Esophagus mucosa (tissue), 1 donor: ENCODE measurements at regions not wholly inside any gene's neighbourhood (a gene's known extent, or its start where the extent isn't known, plus 50 kb on each side); places are given as distances from the start of the nearest gene placed in this dataset.
"Not testable (repeated sequence)": the region's sequence is repeated elsewhere in the genome, so short reads cannot be mapped to it uniquely, and the experiment has no call there.

ENCODE experiments used
- ATAC-seq: fragments of 200-7000 bp; cut with Tn5 transposase; one replicate; pipeline ENCODE4 v1.9.1; 2020
- donor health status: DM: yes; HTN: yes; CAD: no.

DNA sequence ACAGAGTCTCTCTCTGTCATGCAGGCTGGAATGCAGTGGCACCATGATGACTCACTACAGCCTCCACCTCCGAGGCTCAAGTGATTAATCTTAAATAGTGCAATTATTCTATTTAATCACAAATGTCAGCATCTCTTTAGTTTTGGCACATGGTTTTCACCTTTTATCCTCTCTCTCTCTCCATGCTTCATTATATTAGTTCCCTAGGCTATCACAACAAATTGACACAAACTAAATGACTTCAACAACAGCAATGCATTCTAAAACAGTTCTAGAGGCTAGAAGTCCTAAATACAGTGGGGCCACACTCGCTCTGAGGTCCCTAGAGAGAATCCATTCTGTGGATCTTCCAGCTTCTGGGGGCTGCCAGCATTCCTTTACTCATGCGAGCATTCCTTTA is 178.2 kb upstream of the ZNG1F start:
- ATAC-seq: not testable (repeated sequence)

DNA sequence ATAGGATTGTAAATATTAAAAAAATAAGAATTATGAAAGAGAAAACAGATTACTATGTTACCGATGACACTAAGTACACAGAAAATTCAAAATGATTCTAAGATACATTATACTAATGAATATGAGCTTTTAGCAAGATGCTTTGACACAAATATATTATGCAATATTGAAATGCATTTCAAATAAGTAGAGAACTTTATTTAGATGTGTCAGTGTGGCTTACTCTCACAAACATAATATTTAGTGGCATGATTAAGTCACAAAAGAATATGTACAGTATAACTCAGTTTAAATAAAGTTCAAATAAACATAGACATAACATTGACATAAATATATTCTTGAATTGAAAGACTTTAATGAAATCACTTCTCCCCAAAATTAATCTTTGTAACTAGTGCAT is 172.7 kb upstream of the ZNG1F start:
- not testable (repeated sequence) for ATAC-seq

DNA sequence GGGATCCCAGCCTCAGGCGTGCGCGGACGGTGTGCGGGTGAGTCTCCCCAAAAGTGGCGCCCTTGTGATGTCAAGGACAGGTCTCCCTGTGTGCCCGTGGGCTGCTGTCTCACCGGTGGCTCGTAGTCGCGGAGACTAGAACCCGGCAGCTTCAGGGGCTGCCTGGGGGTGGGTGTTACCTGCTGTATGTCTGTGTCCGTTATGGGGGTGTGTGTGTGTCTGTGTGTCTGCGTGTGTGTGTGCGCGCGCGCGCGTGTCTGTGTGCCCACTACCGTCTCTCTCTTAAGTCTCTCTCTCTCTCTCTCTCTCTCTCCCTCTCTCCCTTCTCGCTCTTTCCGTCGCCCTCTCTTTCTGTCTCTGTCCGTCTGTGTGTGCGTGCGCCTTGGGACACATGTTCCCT is 170.0 kb upstream of the ZNG1F start:
- not testable (repeated sequence) for ATAC-seq

DNA sequence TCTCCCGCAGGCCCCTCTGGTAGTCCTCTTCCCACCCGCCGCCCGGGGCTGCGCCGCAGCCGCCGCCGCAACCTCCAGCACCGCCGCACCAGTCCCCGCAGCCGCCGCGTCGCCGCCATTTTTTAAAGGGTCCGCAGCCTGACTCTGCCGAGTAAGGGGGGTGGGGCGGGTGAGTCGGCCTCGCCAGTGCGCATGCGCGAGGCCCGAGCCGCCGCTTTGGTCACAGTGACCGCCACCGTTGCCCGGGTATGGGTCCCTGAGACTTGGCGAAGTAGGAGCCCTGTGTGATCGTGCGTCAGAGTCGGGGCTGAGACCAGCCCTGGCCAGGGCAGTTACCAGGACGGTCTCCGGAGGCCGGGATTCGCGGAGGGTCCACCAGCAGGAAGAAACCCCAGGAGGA is 169.6 kb upstream of the ZNG1F start:
- not testable (repeated sequence) for ATAC-seq

DNA sequence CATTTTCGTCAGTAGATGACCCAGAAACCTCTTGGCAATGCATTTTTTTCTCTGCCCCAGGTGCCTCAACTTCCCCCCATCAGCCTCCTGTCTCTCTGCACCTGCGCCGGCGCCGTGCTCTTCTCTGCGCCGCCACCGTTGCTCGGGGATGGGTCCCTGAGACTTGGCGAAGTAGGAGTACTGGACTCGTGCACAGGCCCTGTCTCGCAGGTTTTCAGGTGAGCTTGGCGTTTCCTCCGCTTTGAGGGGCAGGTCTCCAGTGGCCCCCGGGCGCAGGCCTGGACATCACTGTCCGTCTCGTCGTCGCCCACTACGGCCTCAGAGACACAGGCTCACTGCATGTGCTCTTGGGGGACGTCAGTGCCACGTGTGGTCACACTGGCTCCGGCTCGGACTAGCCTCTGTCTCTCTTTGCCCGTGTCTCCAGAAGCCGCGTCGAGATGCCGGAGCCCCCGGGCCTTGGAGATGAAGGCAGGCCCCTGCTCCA is 168.8 kb upstream of the ZNG1F start:
- ATAC-seq: not testable (repeated sequence)

DNA sequence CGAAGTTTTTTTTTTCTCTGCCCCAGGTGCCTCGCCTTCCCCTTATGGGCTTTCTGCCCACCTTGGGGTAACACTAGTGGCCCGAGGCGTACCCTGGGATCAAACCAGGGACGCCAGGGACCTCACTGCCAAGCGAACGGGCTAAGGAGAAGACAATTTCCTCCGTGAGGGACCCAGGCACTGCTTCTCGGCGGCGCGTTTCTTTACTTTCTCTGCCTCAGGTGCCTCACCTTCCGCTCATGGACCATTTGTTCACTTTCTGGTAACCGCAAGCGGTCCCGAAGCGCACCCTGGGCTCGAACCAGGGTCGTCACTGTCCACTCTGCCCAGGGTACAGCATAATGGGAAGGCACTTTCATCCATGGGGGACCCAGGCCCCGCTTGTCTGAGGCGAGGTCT is 168.2 kb upstream of the ZNG1F start:
- ATAC-seq: not testable (repeated sequence)

DNA sequence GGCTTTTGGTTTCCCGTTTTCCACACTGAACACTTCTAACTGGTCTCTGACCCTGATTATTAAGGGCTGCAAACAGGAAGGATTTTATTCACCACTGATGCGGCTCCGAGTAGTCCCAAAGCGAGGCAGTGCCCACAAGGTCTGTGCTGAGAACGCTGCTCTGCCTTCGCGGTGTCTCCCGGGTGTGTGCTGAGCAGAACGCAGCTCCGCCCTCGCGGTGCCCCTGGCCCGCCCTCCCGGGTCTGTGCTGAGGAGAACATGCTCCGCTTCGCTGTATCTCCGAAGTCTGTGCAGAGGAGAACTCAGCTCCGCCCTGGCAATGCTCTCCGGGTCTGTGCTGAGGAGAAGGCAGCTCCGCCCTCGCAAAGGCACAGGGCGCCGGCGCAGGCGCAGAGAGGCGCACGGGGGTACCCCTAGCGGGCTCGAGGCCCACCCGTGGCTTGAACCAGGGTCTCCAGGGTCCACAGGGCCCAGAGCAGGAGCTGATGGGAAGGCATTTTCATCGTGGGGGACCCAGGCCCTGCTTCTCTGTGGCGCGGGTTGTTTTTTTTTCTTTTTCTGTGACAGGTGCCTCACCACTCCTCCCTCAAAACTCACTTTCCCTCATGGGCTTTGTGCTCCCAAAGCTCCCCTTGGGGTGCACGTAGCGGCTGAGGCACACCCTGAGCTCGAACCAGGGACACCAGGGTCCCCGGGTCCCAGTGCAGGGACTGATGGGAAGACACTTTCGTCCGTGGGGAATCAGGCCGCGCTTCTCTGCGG is 167.7 kb upstream of the ZNG1F start:
- not testable (repeated sequence) for ATAC-seq

DNA sequence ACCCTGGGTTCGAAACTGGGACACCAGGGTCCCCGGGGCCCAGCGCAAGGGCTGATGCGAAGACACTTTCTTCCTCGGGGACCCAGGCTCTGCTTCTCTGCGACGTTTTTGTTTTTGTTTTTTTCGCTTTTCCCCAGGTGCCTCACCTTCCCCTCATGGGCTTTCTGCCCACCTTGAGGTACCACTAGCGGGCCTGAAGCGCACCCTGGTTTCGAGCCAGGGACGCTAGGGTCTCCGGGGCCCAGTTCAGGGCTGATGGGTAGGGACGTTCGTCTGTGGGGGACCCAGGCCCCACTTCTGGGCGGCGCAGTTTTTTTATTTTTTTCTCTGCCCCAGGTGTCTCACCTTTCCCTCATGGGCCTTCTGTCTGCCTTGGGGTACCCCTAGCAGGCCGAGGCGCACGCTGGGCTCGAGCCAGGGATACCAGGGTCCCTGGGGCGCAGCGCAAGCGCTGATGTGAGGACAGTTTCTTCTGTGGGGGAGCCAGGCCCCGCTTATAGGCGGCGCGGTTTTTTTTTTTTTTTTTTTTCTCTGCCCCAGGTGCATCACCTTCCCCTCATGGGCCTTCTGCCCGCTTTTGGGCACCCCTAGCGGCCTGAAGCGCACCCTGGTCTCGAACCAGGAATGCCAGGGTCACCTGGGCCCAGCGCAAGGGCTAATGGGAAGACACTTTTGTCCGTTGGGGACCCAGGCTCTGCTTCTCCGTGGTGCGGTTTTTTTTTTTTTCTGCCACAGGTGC is 166.8 kb upstream of the ZNG1F start:
- ATAC-seq: not testable (repeated sequence)

DNA sequence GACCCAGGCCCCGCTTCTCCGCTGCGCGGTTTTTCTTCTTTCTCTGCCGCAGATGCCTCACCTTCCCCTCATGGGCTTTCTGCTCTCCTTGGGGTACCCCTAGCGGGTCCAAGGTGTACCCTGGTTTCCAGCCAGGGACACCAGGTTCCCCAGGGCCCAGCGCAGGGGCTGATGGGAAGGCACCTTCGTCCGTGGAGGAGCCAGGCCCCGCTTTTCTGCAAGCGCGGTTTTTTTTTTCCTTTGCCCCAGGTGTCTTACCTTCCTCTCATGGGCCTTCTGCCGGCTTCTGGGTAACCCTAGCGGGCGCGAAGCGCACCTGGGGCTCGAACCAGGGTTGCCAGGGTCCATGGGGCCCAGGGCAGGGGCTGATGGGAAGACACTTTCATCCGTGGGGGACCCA is 165.9 kb upstream of the ZNG1F start:
- not testable (repeated sequence) for ATAC-seq

DNA sequence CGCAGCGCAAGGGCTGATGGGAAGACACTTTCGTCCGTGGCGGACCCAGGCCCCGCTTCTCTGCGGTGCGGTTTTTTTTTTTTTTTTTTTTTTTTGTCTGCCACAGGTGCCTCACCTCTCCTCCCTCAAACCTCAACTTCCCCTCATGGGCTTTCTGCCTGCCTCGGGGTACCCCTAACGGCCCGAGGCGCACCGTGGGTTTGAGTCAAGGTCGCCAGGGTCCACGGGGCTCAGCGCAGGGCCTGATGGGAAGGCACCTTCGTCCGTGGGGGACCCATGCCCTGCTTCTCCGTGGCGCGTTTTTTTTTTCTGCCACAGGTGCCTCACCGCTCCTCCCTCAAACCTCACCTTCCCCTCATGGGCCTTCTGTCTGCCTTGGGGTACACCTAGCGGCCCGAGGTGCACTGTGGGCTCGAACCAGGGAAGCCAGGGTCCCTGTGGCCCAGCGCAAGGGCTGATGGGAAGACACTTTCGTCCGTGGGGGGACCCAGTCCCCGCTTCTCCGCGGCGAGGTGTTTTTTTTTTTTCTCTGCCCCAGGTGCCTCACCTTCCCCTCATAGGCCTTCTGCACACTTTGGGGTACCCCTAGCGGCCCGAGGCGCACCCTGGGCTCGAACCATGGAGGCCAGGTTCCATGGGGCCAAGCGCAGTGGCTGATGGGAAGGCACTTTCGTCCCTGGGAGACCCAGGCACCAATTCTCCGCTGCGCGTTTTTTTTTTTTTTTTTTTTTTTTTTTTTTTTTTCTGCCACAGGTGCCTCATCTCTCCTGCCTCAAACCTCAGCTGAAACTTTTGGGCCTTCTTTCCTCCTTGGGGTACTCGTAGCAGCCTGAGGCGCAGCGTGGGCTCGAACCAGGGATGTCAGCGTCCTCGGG is 165.2 kb upstream of the ZNG1F start:
- ATAC-seq: not testable (repeated sequence)

DNA sequence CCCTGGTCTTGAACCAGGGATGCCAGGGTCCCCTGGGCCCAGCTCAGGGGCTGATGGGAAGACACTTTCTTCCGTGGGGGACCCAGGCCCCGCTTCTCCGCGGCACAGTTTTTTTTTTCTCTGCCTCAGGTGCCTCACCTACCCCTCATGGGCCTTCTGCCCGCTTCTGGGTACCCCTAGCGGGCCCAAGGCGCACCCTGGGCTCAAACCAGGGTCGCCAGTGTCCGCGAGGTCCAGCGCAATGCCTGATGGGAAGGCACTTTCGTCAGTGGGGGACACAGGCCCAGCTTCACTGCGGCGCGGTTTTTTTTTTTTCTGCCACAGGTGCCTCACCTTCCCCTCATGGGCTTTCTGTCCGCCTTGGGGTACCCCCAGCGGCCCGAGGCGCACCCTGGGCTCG is 163.9 kb upstream of the ZNG1F start:
- not testable (repeated sequence) for ATAC-seq

DNA sequence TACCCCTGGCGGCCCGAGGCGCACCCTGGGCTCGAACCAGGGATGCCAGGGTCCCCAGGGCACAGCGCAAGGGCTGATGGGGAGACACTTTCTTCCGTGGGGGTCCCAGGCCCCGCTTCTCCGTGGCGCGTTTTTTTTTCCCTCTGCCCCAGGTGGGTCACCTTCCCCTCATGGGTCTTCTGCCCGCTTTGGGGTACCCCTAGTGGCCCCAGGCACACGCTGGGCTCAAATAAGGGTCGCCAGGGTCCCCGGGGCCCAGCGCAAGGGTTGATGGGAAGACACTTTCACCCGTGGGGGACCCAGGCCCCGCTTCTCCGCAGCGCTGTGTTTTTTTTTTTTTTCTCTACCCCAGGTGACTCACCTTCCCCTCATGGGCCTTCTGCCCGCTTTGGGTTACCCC is 163.3 kb upstream of the ZNG1F start:
- not testable (repeated sequence) for ATAC-seq

DNA sequence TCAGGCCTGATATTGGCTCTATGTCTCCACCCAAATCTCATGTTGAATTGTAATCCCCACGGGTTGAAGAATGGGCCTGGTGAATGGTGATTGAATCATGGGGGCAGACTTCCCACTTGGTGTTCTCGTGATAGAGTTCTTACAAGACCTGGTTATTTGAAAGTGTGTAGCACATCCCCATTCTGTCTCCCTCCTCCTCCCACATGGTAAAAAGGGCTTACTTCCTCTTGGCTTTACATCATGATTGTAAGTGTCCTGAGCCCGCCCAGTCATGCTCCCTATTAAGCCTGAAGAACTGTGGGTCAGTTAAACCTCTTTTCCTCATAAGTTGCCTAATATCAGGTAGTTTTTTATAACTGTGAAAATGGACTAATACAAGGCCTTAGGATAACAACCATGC is 158.8 kb upstream of the ZNG1F start:
- not testable (repeated sequence) for ATAC-seq

DNA sequence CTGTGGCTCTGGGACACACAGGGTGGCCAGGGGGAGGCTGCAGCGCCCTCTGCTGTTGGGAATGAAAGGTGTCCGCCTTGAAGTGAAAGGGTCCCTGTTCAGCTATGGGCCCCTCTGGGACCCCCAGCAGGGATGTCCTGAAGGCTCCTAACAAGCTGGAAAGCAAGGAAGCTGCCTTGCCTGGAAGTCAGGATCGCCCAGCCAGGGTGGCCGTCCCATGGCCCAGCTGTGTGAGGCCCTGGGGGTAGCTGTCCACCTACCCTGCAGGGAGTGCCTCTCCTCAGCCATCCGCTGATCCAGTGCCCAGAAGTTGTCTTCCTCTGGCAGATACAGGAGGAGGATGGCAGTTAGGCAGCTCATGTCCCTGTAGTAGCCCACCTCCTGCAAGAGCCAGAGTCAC is 143.4 kb upstream of the ZNG1F start:
- ATAC-seq: not testable (repeated sequence)

DNA sequence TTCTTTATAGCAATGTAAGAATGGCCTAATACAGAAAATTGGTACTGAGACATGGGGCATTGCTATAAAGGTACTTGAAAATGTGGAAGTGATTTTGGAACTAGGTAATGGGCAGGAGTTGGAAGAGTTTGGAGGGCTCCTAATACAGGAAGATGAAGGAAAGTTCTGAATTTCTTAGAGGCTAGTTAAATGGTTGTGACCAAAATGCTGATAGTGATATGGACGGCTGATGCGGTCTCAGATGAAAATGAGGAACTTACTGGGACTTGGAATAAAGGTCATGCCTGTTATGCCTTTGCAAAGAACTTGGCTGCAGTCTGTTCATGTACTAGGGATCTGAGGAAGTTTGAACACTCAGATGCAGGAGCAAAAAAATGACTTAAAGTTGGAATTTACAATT is 132.2 kb upstream of the ZNG1F start:
- not testable (repeated sequence) for ATAC-seq

DNA sequence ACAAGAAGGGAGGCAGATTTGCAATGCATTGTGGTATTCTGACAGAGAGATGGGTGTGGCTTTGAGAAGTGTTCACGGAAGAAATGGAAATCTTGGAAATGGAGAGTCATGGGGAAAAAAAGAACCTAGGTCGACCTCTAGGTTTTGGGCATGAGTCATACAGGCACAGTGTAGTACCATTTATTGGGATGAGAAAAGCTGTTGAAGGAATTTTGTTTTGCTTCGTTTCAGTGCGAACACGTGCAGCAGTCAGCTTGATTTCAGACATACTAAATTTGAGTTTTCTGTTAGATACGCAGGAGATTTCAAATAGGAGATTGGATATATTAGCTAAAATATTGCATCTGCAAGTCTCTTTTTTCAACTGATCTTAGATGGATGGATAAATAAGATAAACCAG is 119.8 kb upstream of the ZNG1F start:
- not testable (repeated sequence) for ATAC-seq

DNA sequence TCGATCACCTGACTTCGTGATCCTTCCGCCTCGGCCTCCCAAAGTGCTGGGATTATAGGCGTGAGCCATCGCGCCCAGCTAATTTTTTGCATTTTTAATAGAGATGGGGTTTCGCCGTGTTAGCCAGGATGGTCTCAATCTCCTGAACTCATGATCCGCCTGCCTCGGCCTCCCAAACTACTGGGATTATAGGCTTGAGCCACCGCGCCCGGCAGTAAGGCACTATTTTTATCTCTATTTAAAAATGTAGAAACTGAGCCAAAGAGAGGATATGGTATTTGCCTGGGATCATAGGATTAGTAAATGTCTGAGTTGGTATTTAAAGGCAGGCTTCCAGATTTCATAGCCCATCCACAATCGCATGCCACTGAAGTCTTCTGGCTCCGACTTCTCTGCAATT is 96.6 kb upstream of the ZNG1F start:
- not testable (repeated sequence) for ATAC-seq

DNA sequence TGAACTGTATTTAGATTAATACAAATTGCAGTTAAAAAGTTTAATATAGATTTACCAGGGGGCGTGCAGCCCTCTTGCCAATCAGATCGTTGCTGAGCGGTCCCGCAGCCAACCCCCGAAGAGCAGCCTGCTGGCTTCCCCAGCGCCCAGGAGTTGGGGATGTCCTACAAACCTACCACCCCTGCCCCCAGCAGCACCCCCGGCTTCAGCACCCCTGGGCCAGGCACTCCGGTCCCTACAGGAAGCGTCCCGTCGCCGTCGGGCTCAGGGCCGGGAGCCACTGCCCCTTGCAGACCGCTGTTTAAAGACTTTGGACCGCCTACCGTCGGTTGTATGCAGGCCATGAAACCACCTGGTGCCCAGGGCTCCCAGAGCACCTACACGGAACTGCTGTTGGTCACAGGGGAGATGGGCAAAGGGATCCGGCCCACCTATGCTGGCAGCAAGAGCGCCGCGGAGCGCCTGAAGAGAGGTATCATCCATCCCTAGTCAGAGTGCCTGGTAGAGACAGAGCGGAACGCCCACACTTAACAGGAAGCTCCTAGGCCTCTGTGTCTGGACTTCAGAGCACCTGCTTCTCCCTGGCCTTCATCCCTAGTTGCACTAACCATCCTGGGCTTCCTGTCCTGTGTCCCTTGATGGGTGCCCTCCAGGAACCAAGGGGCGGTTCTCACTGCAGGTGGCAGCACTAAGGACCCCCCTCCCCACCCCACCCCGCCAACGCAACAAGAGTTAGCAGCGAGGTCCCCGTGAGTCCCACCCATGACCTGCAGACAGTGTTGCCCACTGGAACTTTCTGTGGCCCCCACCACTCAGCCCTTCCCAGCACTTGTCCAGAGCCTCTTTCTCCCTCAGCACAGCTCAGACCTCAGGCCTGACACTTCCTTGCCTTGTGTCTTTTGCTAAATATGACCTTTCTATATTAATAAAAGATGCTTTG is 91.5 kb upstream of the ZNG1F start:
- ATAC-seq: peak; percentile 56

DNA sequence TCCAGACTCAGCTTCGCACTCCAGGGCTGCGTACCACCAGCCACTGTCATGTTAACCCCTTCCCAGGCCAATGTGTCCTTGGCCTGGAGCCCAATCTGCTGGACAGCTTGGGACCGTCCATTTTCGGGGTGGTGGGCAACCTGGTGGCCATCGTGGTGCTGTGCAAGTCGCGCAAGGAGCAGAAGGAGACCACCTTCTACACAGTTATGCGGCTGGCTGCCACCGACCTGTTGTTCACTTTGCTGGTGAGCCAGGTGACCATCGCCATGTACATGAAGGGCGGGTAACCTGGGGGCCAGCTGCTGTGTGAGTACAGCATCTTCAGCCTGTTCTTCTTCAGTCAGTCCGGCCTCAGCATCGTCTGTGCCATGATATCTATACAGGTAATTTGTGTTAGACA is 90.3 kb upstream of the ZNG1F start:
- ATAC-seq: peak; percentile 20

DNA sequence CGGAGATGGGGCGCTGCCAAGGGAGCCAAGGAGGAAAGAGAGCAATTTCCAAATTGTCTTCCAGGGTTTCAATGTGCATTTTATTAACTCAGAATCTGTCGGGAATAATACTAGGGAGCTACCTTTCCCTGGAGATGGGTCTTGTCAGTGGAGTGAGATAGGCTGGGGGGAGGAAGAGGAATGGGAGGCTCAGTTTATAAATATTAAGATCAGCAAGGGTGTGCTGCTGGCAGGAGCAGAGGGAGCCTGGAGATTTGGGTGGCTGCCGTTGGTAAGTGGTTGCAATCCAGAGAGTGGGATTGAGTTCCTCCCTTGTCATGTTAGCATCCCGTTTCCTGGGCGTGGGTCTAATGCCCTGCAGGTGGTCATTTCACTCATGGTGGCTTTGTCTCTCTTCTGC is 89.9 kb upstream of the ZNG1F start:
- not testable (repeated sequence) for ATAC-seq

DNA sequence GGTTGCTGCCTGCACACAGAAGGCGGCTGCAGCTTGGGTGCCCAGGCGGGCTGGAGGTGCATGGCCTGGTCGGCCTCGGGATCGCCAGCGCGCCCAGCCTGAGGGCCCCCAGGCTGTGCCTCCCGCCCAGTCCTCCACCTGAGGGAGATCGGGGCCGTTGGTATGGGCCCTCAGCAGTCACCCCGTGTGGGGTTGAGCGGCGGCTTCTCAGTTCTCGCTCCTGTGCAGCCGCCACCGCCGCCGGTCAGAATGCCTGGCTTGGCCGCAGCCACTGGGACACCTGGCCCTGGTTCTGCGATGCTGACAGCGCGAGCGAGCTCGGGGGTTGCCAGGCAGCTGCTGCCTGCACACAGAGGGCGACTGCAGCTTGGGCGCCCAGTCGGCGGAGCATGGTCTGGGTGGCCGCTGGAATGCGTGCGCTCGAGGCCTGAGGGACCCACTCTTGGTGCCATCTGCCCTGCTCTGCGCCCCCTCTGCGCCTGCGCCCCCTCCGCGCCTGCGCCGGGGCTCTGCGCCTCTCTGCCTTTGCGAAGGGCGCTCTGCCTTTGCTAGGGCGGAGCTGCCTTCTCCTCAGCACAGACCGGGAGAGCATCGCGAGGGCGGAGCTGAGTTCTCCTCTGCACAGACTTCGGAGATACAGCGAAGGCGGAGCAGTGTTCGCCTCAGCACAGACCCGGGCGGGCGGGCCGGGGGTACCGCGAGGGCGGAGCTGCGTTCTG is 84.6 kb upstream of the ZNG1F start:
- ATAC-seq: peak; percentile 100
